ENCODE measurements at regions not wholly inside any gene's neighbourhood (a gene's known extent, or its start where the extent isn't known, plus 50 kb on each side); places are given as distances from the start of the nearest gene placed in this dataset.
"Not testable (repeated sequence)": the region's sequence is repeated elsewhere in the genome, so short reads cannot be mapped to it uniquely, and the experiment has no call there.

DNA sequence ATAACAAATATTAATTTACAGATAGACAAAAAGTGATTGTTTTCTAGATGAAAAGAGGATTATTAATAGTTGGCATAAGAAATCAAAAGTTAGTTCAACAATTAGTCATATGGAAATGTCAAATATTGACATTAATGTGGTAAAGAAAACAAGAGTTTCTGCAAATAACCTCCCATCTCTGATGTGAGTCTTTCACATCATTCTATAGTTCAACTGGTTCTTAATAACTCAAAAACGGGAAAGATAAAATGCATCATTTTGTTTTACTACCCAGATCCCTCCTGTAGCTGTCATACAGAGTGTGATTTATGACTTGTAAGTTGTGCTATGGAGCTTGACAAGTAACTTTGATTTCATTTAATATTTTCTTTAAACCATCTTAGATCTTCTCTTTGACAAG lies 594.8 kb downstream of the ZWINT start:
- TF ChIP-seq, protein P1, sequence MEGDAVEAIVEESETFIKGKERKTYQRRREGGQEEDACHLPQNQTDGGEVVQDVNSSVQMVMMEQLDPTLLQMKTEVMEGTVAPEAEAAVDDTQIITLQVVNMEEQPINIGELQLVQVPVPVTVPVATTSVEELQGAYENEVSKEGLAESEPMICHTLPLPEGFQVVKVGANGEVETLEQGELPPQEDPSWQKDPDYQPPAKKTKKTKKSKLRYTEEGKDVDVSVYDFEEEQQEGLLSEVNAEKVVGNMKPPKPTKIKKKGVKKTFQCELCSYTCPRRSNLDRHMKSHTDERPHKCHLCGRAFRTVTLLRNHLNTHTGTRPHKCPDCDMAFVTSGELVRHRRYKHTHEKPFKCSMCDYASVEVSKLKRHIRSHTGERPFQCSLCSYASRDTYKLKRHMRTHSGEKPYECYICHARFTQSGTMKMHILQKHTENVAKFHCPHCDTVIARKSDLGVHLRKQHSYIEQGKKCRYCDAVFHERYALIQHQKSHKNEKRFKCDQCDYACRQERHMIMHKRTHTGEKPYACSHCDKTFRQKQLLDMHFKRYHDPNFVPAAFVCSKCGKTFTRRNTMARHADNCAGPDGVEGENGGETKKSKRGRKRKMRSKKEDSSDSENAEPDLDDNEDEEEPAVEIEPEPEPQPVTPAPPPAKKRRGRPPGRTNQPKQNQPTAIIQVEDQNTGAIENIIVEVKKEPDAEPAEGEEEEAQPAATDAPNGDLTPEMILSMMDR (IDR thresholded peaks at IDR 0.05; ENCODE audit: borderline replicate concordance, control extremely low read depth, extremely low read depth, insufficient read depth, missing control alignments) = no peak
- in situ Hi-C loops (cut with MboI; ENCODE audit: low sequenced_read_pairs, unreplicated experiment) = no loop called here
- DNase-seq (ENCODE audit: low spot score) = no peak

DNA sequence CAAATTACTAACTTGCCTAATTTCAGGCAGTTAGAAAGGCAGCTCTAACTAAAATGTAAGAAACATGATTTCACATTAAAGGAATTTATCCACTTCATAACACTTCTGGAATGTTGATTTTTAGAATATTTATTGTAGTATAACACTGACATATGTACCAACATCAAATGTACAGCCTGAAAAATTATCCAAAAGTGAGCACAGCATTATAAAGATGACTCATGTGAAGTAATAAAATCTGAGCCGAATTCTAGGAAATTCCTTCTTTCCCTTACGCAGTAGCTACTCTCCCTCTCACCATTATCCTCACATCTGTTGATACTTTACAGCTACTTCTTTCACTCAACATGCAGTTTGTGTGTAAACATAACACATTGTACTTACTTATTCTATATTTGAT lies 610.6 kb downstream of the ZWINT start:
- TF ChIP-seq, protein P1 (IDR thresholded peaks at IDR 0.05; ENCODE audit: borderline replicate concordance, control extremely low read depth, extremely low read depth, insufficient read depth, missing control alignments) = no peak
- DNase-seq (ENCODE audit: low spot score) = no peak
- in situ Hi-C loops (cut with MboI; ENCODE audit: low sequenced_read_pairs, unreplicated experiment) = no loop called here

DNA sequence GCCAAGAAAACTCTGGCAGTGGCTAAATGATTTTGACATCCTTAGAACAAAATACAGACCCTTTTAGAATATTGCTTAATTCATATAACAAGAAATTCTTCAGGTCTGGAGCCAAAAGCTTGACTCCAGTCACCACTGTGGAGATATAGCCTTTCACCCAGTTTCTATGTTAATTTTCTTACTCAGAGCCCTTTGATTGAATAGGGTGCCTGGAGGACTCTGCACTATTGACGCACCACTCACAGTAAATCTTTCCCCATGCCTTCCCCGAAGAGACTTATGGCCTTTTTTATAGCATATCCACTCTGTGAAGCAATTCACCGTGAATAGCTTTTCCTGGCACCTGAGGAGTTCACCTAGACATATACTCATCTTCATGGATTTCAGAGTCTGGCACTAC lies 613.8 kb downstream of the ZWINT start:
- in situ Hi-C loops (cut with MboI; ENCODE audit: low sequenced_read_pairs, unreplicated experiment) = no loop called here
- TF ChIP-seq, protein P1 (IDR thresholded peaks at IDR 0.05; ENCODE audit: borderline replicate concordance, control extremely low read depth, extremely low read depth, insufficient read depth, missing control alignments) = no peak
- no peak for DNase-seq (ENCODE audit: low spot score)

DNA sequence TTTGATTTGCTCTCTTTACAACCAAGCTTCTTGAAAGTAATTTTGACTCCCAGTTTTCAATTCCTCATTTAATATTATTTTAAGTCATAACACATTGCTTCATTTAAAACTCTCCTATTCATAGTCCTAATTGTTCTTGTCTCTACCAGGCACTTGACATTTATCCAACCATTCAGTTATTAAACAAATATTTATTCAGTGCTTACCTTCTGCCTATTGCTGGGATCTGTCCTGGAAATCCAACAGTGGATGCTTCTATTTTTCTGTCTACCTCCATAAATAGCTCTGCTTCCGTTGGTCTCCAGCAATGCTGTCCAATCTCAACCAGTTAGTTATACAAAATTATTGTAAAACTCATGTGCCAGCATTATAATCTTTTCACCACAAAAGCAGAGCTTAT lies 615.1 kb downstream of the ZWINT start:
- DNase-seq (ENCODE audit: low spot score) = no peak
- in situ Hi-C loops (cut with MboI; ENCODE audit: low sequenced_read_pairs, unreplicated experiment) = no loop called here
- TF ChIP-seq, protein P1 (IDR thresholded peaks at IDR 0.05; ENCODE audit: borderline replicate concordance, control extremely low read depth, extremely low read depth, insufficient read depth, missing control alignments) = no peak

DNA sequence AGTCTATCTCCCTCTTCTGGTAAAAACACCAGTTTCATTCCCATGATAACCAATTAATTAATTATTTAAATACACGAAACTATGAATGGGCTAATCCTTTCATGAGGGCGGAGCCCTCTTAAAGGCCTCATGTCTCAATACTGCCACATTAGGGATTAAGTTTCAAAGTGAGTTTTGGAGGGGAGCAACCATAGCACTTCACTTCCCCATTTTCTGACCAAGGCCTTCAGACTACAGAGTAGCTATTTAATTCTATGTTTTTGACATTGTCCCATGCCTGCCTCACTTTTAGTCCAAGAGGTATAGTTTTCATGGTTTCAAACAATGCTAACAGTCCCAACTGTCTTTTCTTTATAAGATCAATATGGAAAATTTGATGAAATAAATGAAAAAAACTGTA lies 618.6 kb downstream of the ZWINT start:
- no peak for DNase-seq (ENCODE audit: low spot score)
- TF ChIP-seq, protein P1 (IDR thresholded peaks at IDR 0.05; ENCODE audit: borderline replicate concordance, control extremely low read depth, extremely low read depth, insufficient read depth, missing control alignments) = no peak
- in situ Hi-C loops (cut with MboI; ENCODE audit: low sequenced_read_pairs, unreplicated experiment) = no loop called here

DNA sequence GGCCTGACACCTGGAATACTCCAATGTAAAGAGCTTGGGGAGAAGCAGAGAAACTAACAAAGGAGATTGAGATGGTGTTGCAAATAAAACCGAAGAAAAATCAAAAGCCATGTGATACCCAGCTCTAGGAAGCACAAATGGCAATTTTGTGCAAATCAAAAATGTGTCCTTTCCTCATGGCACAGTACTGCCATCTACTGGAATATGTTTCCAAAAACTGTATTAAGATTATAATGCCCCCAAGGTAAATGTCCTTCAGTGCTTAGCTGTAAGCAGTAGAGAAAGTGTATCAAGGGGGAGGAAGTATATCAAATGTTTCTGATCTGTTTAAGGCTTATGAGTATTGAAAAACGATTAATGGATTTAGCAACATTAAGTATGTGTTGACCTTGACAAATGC lies 620.3 kb downstream of the ZWINT start:
- in situ Hi-C loops (cut with MboI; ENCODE audit: low sequenced_read_pairs, unreplicated experiment) = not testable (repeated sequence)

More for the DNA sequence above, 620.3 kb downstream of the ZWINT start:
- TF ChIP-seq, protein P1 (IDR thresholded peaks at IDR 0.05; ENCODE audit: borderline replicate concordance, control extremely low read depth, extremely low read depth, insufficient read depth, missing control alignments) = peak; percentile 24
- not testable (repeated sequence) for DNase-seq (ENCODE audit: low spot score)
